Myocyte (in vitro differentiated cells): ENCODE measurements at regions not wholly inside any gene's neighbourhood (a gene's known extent, or its start where the extent isn't known, plus 50 kb on each side); places are given as distances from the start of the nearest gene placed in this dataset.
"Not testable (repeated sequence)": the region's sequence is repeated elsewhere in the genome, so short reads cannot be mapped to it uniquely, and the experiment has no call there.

Source experiments
- DNase-seq: peaks from one replicate; pipeline ENCODE4 v3.0.0-alpha.2; 2012; ENCODE audit warnings: low read depth

DNA sequence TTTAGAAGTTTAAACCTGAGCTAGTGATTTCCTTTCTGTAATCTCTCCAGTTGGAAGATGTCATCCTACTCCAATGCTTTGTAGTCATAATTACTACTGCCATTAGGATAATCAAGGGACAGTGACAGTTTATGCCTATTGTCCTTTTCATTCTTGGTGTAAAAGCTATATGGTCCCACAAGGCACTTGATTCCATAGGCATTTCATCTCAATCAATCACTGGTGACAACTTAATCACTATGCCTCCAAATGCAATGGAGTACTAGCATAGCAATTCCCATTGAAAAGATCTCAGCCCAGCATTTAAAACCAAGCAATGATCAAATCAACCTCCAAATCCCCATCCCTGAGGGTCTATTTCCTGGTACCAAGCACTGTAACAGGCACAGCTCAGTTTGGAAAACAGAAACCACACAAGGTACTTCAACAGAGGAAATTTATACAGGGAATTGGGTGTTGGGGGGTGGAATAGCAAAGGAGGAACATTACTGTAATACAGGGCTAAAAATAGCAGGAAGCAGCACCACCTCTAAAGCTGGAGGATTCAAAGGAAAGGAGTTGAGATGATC, 51.0 kb downstream of the FHIP2A start:
- DNase-seq: no peak

DNA sequence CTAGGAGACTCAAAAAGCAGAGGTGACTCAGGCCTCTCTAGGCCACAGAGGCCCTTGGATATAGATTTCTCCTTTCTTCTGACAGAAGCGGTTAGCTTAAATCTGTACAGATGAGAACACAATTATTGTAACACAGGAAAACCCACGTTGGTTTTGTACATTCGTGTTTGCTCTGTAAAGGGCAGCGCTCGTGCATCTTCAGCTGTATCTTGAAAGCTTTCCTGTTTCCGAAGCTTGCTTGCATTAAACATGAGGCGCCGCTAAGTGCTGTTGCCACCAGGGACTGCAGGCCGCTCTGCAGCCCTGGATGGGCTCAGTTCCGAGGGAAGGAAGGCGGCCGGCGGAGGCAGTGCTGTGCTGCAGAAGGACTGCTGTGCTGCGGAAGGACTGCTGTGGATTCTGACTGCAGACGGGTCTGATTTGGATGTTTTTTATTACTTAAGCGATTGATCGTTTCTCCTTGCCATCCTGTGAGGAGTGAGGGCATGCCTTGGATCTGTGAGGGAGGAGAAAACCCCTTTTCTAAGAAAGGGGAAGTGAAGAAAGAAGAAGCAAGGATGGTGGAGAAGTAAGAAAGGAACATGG, 53.3 kb downstream of the FHIP2A start:
- no peak for DNase-seq

DNA sequence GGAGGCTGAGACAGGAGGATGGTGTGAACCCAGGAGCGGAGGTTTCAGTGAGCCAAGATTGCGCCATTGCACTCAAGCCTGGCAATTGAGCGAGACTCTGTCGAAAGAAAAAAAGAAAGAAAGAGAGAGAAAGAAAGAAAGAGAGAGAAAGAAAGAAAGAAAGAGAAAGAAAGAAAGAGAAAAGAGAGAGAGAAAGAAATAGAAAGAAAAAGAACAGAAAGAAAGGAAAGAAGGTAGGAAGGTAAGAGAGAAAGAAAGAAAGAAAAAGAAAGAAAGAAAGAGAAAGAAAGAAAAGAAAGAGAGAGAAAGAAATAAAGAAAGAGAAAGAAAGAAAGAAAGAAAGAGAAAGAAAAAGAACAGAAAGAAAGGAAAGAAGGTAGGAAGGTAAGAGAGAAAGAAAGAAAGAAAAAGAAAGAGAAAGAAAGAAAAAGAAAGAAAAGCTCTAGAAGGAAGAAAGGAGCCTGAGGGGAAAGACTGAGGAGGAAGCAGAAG, 54.1 kb downstream of the FHIP2A start:
- DNase-seq: not testable (repeated sequence)

GRCh38 chr10:114876169-114876568, 54.6 kb downstream of the FHIP2A start:
- DNase-seq: no peak

DNA sequence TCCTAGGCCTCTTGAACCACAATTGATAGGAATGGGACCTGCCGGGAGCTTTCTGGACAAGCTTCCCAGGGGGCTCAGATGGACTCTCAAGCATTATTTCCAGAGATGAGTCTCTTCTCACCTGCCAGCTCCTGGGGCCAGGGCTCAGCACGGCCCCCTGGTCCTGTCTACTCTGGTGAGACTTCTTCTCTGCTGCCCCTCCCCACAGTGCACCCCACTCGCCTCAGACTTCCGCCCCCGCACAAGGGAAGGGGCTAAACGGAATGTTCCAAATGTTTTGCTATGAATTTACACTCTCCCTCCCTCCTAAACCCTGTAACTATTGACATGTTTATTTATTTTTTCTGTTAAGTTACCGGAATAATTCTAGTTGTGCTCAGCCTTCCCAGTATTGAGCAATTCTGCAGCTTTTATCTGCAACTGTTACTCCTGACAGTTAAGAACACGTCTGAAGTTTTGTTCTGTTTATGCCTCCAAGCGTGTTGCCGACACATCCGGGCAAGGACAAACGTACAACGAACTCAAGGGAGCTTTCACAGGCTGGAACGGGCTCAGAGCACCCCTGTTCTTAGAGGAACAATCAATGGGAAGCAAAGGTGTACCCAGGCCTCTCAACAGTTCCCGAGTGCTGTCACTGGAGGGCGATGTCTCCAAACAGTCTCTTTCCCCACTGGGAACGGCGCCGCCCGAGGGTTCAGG, 55.2 kb downstream of the FHIP2A start:
- DNase-seq: peak; percentile 76

DNA sequence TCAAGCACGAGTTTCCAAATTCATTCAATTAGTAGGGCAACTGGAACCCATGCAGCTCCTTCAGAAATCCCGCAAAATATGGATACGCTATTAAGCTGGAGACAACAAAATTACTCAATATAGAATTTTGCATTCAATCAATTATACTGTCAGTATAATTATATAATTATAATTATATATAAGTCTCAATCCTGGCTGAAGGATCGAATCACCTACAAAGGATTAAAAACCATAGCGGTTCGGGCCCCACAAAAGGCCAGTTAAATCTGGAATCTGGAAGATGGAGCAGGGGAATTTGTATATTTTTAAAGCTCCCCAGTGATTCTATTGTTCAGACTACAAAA, 55.7 kb downstream of the FHIP2A start:
- no peak for DNase-seq

GRCh38 chr10:114879093-114879492, 57.5 kb downstream of the FHIP2A start:
- DNase-seq: no peak

DNA sequence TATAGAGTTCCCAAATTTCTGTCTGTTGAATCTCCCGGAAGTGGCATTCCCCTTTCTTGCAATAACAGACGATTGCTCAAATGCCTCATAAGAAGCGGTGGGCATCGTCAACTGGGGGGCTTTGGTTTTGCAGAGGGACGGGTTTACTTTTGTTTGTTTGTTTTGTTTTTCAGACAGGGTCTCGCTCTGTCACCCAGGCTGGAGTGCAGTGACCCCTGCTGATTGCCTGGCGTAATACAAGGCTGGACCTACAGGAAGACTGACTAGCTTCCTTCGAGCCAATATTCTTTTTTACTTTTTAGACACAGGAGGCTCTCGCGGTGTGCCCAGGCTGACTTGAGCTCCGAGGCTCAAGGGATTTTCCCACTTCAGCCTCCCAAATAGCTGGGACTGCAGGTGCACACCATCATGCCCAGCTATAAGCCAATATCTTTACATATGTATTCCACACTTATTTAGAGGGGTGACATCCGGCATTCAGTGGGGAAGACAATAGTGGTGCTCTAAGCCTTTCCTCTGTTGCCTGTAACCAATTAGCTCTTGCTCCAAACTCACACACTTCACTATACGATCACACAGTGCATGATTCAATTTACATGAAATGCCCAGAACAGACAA, 58.1 kb downstream of the FHIP2A start:
- peak; percentile 50 for DNase-seq

DNA sequence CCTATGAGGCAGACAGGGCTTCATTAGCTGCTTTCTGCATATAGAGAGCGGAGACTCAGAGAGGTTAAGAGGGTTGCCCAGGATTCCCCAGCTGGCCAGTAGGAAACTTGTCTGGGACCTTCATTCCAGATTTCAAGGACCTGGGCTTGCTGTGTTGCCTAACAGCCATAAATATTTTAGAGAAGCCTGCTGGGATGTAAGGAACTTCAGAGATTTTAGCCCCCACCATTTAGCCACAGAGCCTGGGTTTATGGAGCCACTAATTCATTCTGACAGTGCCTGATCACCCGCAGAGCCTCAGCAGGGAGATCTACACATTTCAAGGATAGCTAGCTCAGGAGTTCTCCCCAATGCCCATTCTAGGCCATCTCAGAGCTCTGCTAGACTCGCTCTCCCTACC, 56.6 kb upstream of the TRUB1 start:
- DNase-seq: no peak

GRCh38 chr10:114881901-114882300, 56.1 kb upstream of the TRUB1 start:
- DNase-seq: no peak

GRCh38 chr10:114885443-114885842, 52.6 kb upstream of the TRUB1 start:
- DNase-seq: no peak
